GM13977 (cell line): ENCODE measurements at regions not wholly inside any gene's neighbourhood (a gene's known extent, or its start where the extent isn't known, plus 50 kb on each side); places are given as distances from the start of the nearest gene placed in this dataset.
"Not testable (repeated sequence)": the region's sequence is repeated elsewhere in the genome, so short reads cannot be mapped to it uniquely, and the experiment has no call there.

Experiments
- DNase-seq: peaks from one replicate; pipeline ENCODE4 v3.0.0; 2012; ENCODE audit warnings: low spot score
- CTCF ChIP-seq: IDR thresholded peaks from 2 replicates; pipeline ENCODE4 v1.5.1; 2012; ENCODE audit warnings: mild to moderate bottlenecking, control low read depth; ENCODE audit not compliant: insufficient read depth; ENCODE audit errors: extremely low read depth, missing control alignments
- in situ Hi-C: fragments of 300-500 bp; cut with MboI; formaldehyde crosslinking; loops from one replicate; pipeline ENCODE4 v1.12.0; 2022; ENCODE audit warnings: low sequenced_read_pairs, low pct_unique_long_range_greater_than_20kb, mixed read lengths, inconsistent platforms; ENCODE audit not compliant: unreplicated experiment

- in situ Hi-C loops: no loop called here
- no peak for TF ChIP-seq CTCF
- no peak for DNase-seq
Observed at GRCh38 chr11:70558681-70559080, 160.4 kb downstream of the CTTN start.

- DNase-seq: no peak
- in situ Hi-C loops: no loop called here
Observed at GRCh38 chr11:70559516-70559915, 161.2 kb downstream of the CTTN start.

GRCh38 chr11:70560621-70561020, 162.3 kb downstream of the CTTN start:
- DNase-seq, in situ Hi-C loops: not testable (repeated sequence)

More at GRCh38 chr11:70559516-70559915, 161.2 kb downstream of the CTTN start:
- no peak for TF ChIP-seq CTCF

- in situ Hi-C loops: no loop called here
- TF ChIP-seq CTCF: no peak
Observed at GRCh38 chr11:70566768-70567530, 168.6 kb downstream of the CTTN start.

GRCh38 chr11:70567680-70568034, 169.3 kb downstream of the CTTN start:
- TF ChIP-seq CTCF: no peak
- in situ Hi-C loops: no loop called here
- no peak for DNase-seq

More at GRCh38 chr11:70566768-70567530, 168.6 kb downstream of the CTTN start:
- DNase-seq: no peak

- in situ Hi-C loops: no loop called here
- TF ChIP-seq CTCF: no peak
- DNase-seq: no peak
Observed at GRCh38 chr11:70568035-70568813, 169.9 kb downstream of the CTTN start.
